ENCODE measurements at regions not wholly inside any gene's neighbourhood (a gene's known extent, or its start where the extent isn't known, plus 50 kb on each side); places are given as distances from the start of the nearest gene placed in this dataset.

DNA sequence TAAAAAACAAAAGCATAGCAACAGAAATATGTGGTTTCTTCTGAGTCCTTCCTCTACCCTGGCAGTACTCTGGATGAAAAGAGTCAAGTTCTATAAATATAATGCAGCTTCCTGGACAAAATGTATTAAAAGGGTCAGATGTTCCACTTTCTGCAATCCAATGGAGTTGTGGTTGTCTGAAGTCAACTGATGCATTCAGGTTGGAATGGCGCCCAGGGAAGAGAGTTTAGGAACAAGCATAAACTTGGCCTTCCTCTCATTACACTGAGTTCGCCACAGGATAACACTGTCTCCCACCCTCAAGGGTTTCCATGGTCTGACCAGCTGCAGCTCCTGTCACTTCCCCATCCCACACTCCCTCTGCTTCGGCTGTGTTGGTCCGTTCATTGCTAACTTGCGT lies 66.4 kb downstream of the PLEKHG1 start:
- H3K9me2 ChIP-seq (ENCODE audit: insufficient read depth, low read length): no peaks in the 10 kb centered on the region
- H3K4me2 ChIP-seq (ENCODE audit: low read length): no peak overlapping the region
- no peak for TF ChIP-seq EZH2 (IDR thresholded peaks at IDR 0.05; ENCODE audit: borderline replicate concordance, insufficient read depth, low read length, poor library complexity, severe bottlenecking)
- TF ChIP-seq TAF1 (IDR thresholded peaks at IDR 0.05; ENCODE audit: low read depth): no peak
- TF ChIP-seq RAD21 (conservative IDR thresholded peaks at IDR 0.05): no peak
- no peak for TF ChIP-seq SMC3 (conservative IDR thresholded peaks at IDR 0.05; ENCODE audit: poor library complexity)
- no peak for TF ChIP-seq POLR2AphosphoS5 (IDR thresholded peaks at IDR 0.05)
- no peak for TF ChIP-seq MXI1 (conservative IDR thresholded peaks at IDR 0.05; ENCODE audit: poor library complexity, severe bottlenecking)
- TF ChIP-seq EP300 (conservative IDR thresholded peaks at IDR 0.05; ENCODE audit: poor library complexity, severe bottlenecking): no peak
- TF ChIP-seq, protein P1, sequence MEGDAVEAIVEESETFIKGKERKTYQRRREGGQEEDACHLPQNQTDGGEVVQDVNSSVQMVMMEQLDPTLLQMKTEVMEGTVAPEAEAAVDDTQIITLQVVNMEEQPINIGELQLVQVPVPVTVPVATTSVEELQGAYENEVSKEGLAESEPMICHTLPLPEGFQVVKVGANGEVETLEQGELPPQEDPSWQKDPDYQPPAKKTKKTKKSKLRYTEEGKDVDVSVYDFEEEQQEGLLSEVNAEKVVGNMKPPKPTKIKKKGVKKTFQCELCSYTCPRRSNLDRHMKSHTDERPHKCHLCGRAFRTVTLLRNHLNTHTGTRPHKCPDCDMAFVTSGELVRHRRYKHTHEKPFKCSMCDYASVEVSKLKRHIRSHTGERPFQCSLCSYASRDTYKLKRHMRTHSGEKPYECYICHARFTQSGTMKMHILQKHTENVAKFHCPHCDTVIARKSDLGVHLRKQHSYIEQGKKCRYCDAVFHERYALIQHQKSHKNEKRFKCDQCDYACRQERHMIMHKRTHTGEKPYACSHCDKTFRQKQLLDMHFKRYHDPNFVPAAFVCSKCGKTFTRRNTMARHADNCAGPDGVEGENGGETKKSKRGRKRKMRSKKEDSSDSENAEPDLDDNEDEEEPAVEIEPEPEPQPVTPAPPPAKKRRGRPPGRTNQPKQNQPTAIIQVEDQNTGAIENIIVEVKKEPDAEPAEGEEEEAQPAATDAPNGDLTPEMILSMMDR (IDR thresholded peaks at IDR 0.05; ENCODE audit: poor library complexity, severe bottlenecking): no peak
- TF ChIP-seq, protein P2, sequence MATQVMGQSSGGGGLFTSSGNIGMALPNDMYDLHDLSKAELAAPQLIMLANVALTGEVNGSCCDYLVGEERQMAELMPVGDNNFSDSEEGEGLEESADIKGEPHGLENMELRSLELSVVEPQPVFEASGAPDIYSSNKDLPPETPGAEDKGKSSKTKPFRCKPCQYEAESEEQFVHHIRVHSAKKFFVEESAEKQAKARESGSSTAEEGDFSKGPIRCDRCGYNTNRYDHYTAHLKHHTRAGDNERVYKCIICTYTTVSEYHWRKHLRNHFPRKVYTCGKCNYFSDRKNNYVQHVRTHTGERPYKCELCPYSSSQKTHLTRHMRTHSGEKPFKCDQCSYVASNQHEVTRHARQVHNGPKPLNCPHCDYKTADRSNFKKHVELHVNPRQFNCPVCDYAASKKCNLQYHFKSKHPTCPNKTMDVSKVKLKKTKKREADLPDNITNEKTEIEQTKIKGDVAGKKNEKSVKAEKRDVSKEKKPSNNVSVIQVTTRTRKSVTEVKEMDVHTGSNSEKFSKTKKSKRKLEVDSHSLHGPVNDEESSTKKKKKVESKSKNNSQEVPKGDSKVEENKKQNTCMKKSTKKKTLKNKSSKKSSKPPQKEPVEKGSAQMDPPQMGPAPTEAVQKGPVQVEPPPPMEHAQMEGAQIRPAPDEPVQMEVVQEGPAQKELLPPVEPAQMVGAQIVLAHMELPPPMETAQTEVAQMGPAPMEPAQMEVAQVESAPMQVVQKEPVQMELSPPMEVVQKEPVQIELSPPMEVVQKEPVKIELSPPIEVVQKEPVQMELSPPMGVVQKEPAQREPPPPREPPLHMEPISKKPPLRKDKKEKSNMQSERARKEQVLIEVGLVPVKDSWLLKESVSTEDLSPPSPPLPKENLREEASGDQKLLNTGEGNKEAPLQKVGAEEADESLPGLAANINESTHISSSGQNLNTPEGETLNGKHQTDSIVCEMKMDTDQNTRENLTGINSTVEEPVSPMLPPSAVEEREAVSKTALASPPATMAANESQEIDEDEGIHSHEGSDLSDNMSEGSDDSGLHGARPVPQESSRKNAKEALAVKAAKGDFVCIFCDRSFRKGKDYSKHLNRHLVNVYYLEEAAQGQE (IDR thresholded peaks at IDR 0.05; ENCODE audit: borderline replicate concordance): no peak
- no peak overlapping the region for H3K4me3 ChIP-seq (ENCODE audit: low read length)
- H4K20me1 ChIP-seq (ENCODE audit: insufficient read depth): no peaks in the 10 kb centered on the region
- H3K27ac ChIP-seq (ENCODE audit: low read length): no peak overlapping the region
- no peaks in the 10 kb centered on the region for H3K9me3 ChIP-seq (ENCODE audit: low read length)
- no peak overlapping the region for H3K9ac ChIP-seq (ENCODE audit: low read length)
- no peak overlapping the region for H2AFZ ChIP-seq (ENCODE audit: low read depth, low read length)
- H3K27me3 ChIP-seq (ENCODE audit: insufficient read depth, low read depth, low read length): no peaks in the 10 kb centered on the region
- no peaks in the 10 kb centered on the region for H3K36me3 ChIP-seq (ENCODE audit: insufficient read depth, low read length)
- H3K79me2 ChIP-seq (replicated peaks; ENCODE audit: insufficient read depth, low read length): no peaks in the 10 kb centered on the region
- H3F3A ChIP-seq (ENCODE audit: insufficient read depth, low read length, poor library complexity, severe bottlenecking): no peaks in the 10 kb centered on the region

DNA sequence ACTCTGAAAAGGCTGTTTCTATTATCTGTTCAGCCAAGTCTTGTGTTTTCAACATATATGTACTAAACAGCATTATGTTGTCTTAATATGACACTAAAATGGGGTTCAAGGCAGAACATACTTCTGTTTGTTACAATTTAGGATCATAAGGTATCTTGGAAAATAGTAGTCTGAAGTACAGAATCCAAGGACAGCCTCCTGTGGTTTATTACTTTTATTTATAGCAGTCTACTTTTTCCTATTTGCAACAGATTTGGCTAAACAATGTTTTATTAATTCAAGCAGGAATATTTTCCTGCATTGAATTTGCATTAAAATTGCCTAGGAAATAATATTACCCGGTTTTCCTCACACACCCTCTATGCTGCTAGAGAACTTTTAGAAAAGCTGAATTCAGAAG lies 67.7 kb downstream of the PLEKHG1 start:
- Histone ChIP-seq H3K9me2 (ENCODE audit: insufficient read depth, low read length) (no peaks in the 10 kb centered on the region), H3K27me3 (ENCODE audit: insufficient read depth, low read depth, low read length) (no peaks in the 10 kb centered on the region), H3K79me2 (replicated peaks; ENCODE audit: insufficient read depth, low read length) (no peaks in the 10 kb centered on the region), H3K9me3 (ENCODE audit: low read length) (no peaks in the 10 kb centered on the region), H3K9ac (ENCODE audit: low read length) (no peak overlapping the region), H3K4me3 (ENCODE audit: low read length) (no peak overlapping the region), H3K27ac (ENCODE audit: low read length) (no peak overlapping the region), H3K36me3 (ENCODE audit: insufficient read depth, low read length) (no peaks in the 10 kb centered on the region), H4K20me1 (ENCODE audit: insufficient read depth) (no peaks in the 10 kb centered on the region), H3K4me2 (ENCODE audit: low read length) (no peak overlapping the region), H3F3A (ENCODE audit: insufficient read depth, low read length, poor library complexity, severe bottlenecking) (no peaks in the 10 kb centered on the region), H2AFZ (ENCODE audit: low read depth, low read length) (no peak overlapping the region)
- TF ChIP-seq TAF1 (IDR thresholded peaks at IDR 0.05; ENCODE audit: low read depth) (no peak), EZH2 (IDR thresholded peaks at IDR 0.05; ENCODE audit: borderline replicate concordance, insufficient read depth, low read length, poor library complexity, severe bottlenecking) (no peak), POLR2AphosphoS5 (IDR thresholded peaks at IDR 0.05) (no peak), SMC3 (conservative IDR thresholded peaks at IDR 0.05; ENCODE audit: poor library complexity) (no peak), EP300 (conservative IDR thresholded peaks at IDR 0.05; ENCODE audit: poor library complexity, severe bottlenecking) (no peak), MXI1 (conservative IDR thresholded peaks at IDR 0.05; ENCODE audit: poor library complexity, severe bottlenecking) (no peak), RAD21 (conservative IDR thresholded peaks at IDR 0.05) (no peak)
- TF ChIP-seq, protein P2 (IDR thresholded peaks at IDR 0.05; ENCODE audit: borderline replicate concordance): no peak
- TF ChIP-seq, protein P1 (IDR thresholded peaks at IDR 0.05; ENCODE audit: poor library complexity, severe bottlenecking): no peak

Measured in neural cell (in vitro differentiated cells).